ENCODE measurements at regions not wholly inside any gene's neighbourhood (a gene's known extent, or its start where the extent isn't known, plus 50 kb on each side); places are given as distances from the start of the nearest gene placed in this dataset.

DNA sequence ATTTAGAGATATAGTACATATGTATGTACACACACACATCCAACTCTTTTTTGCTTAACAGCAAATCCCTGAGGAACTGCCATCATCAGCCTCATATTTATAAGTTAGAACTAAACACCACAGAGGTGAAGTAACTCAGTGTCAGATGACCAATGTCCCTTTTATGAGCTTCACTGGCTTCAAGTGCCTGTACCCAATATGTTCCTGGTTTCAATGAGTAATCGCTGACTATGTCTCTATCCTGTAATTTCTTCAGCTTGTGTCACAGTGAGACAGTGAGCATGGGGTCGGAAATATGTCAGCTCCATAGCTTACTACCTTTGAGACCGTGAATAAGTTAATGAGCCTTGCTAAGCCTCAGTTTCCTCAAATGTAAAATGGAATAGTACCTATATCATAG, 136.2 kb upstream of the RASGEF1B start:
- TF ChIP-seq, protein P1, sequence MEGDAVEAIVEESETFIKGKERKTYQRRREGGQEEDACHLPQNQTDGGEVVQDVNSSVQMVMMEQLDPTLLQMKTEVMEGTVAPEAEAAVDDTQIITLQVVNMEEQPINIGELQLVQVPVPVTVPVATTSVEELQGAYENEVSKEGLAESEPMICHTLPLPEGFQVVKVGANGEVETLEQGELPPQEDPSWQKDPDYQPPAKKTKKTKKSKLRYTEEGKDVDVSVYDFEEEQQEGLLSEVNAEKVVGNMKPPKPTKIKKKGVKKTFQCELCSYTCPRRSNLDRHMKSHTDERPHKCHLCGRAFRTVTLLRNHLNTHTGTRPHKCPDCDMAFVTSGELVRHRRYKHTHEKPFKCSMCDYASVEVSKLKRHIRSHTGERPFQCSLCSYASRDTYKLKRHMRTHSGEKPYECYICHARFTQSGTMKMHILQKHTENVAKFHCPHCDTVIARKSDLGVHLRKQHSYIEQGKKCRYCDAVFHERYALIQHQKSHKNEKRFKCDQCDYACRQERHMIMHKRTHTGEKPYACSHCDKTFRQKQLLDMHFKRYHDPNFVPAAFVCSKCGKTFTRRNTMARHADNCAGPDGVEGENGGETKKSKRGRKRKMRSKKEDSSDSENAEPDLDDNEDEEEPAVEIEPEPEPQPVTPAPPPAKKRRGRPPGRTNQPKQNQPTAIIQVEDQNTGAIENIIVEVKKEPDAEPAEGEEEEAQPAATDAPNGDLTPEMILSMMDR (IDR thresholded peaks at IDR 0.05), result no peak
- no peak for TF ChIP-seq POLR2A (IDR thresholded peaks at IDR 0.05)
- Histone ChIP-seq H3K9me3 (no peaks in the 10 kb centered on the region), H3K4me1 (no peaks in the 10 kb centered on the region), H3K4me3 (no peak overlapping the region), H3K27me3 (no peaks in the 10 kb centered on the region), H3K27ac (no peak overlapping the region), H3K36me3 (no peaks in the 10 kb centered on the region)
- intact Hi-C loops (cut with DNase I; ENCODE audit: low total_unique reads), result no loop called here
- no peak for DNase-seq

DNA sequence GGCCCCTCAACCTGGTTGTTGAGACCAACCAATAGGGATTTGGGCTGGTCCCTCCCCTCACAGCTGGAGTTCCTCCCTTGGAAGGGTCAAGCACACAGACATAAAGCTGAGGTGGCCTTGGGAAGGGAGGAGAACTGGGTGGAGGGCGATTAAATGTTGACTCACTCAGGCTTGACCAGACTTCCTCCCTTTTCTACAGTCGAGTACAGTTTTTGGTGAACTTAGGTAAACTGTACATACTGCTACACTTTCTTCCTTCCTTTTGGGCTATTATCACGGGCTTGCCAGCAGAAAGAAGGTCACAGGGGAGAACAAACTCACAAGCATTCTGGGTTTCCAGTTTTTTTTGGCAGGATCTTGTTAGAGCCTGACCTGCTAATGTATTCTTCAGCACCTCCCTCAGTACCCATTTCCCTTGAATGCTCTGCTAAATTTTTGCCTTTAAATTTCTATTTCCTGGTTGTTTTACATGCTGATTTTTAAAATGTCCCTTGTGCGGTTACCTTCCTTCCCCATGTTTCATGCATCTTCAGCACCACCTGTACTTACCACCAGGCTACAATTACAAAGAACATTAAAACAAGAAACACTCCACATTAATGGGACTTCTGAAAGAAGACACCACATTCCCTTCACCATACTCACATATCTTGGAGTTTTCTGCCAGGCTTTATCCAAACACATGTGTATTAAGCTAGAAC, 135.2 kb upstream of the RASGEF1B start:
- TF ChIP-seq POLR2A (IDR thresholded peaks at IDR 0.05), result no peak
- TF ChIP-seq, protein P1 (IDR thresholded peaks at IDR 0.05), result no peak
- no peaks in the 10 kb centered on the region for H3K27me3 ChIP-seq
- no peak overlapping the region for H3K27ac ChIP-seq
- H3K9me3 ChIP-seq, result no peaks in the 10 kb centered on the region
- DNase-seq, result no peak
- intact Hi-C loops (cut with DNase I; ENCODE audit: low total_unique reads), result no loop called here
- no peak overlapping the region for H3K4me3 ChIP-seq
- H3K4me1 ChIP-seq, result no peaks in the 10 kb centered on the region
- no peaks in the 10 kb centered on the region for H3K36me3 ChIP-seq

DNA sequence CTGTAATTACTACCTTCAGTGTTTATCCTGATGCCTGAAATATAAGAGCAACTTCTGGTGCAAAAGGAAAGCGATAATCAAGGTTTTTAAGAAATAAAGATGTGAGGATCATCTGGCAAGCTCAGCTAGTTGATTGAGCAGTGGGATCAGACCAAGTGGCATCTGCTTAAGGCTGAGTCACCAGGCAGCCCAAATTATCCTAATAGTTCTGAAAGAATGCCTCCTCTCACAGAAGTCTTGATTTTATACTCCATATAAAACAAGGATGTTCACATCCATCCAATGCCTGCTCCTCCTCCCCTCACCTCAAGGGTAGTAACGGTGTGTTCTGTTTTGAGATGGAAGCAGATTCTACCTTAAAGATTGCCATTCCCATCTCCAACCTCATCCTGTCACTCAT, 134.5 kb upstream of the RASGEF1B start:
- TF ChIP-seq, protein P1 (IDR thresholded peaks at IDR 0.05), result no peak
- no peak for TF ChIP-seq POLR2A (IDR thresholded peaks at IDR 0.05)
- Histone ChIP-seq H3K27me3 (no peaks in the 10 kb centered on the region), H3K4me1 (no peaks in the 10 kb centered on the region), H3K4me3 (no peak overlapping the region), H3K27ac (no peak overlapping the region), H3K9me3 (no peaks in the 10 kb centered on the region), H3K36me3 (no peaks in the 10 kb centered on the region)
- DNase-seq, result no peak
- intact Hi-C loops (cut with DNase I; ENCODE audit: low total_unique reads), result no loop called here

DNA sequence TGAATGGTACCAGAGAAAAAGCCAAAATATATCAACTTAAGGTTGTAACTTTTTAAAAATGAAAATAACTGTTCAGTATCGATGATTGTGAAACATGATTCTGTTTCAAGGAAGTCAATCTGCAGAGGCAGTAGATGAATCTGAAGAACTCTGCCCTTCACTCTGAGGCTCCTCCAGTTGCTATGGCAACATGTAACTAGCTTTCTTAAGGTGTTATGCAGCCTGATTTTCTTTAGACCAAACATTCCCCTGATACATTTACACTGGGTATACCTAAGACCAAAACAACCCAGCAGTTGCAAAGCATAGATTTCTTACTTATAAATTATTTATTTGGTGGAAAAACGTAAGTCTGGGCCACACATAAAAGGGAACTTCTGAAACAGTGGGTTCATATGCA, 133.6 kb upstream of the RASGEF1B start:
- H3K27ac ChIP-seq, result no peak overlapping the region
- H3K36me3 ChIP-seq, result no peaks in the 10 kb centered on the region
- no peak for DNase-seq
- H3K9me3 ChIP-seq, result no peaks in the 10 kb centered on the region
- no peak overlapping the region for H3K4me3 ChIP-seq
- intact Hi-C loops (cut with DNase I; ENCODE audit: low total_unique reads), result no loop called here
- TF ChIP-seq, protein P1 (IDR thresholded peaks at IDR 0.05), result no peak
- TF ChIP-seq POLR2A (IDR thresholded peaks at IDR 0.05), result no peak
- no peaks in the 10 kb centered on the region for H3K4me1 ChIP-seq
- no peaks in the 10 kb centered on the region for H3K27me3 ChIP-seq

DNA sequence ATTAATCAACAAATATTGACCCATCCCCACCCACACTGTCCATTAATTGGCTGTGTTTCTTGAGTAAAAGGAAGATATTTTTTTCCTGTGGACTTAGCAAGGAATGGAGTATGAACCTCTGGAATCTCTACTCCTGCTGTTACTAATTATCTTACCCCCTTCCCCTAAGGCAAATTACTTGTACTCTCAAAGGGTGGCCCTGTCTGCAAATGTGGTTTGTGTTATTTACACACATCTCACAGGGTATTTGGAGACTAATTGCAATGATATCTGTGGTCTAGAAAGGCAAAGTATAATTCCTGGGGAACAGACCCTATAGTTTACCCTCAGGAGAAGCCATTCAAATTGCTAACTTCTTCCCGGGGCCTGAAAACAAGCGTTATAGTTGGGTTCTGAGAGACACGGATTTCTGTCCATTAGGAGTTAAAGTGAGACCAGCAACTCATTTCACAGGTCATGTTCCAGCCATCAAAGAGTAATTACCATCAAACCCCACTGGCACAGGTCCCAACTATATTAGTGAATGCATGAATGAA, 133.0 kb upstream of the RASGEF1B start:
- H3K4me1 ChIP-seq, result no peaks in the 10 kb centered on the region
- TF ChIP-seq, protein P1 (IDR thresholded peaks at IDR 0.05), result no peak
- TF ChIP-seq POLR2A (IDR thresholded peaks at IDR 0.05), result no peak
- H3K27me3 ChIP-seq, result no peaks in the 10 kb centered on the region
- intact Hi-C loops (cut with DNase I; ENCODE audit: low total_unique reads), result no loop called here
- H3K4me3 ChIP-seq, result no peak overlapping the region
- H3K27ac ChIP-seq, result no peak overlapping the region
- DNase-seq, result no peak
- no peaks in the 10 kb centered on the region for H3K9me3 ChIP-seq
- H3K36me3 ChIP-seq, result no peaks in the 10 kb centered on the region
